ENCODE measurements at regions not wholly inside any gene's neighbourhood (a gene's known extent, or its start where the extent isn't known, plus 50 kb on each side); places are given as distances from the start of the nearest gene placed in this dataset.

- dilution Hi-C loops (cut with HindIII; ENCODE audit: low sequenced_read_pairs, unreplicated experiment) (no loop called here), intact Hi-C loops (cut with micrococcal nuclease) (no loop called here), in situ Hi-C loops (cut with MboI; ENCODE audit: low sequenced_read_pairs) (no loop called here)
- no peaks in the 10 kb centered on the region for H3K79me1 ChIP-seq (ENCODE audit: low read depth in 1 of 2, low read length in 2 of 2)
- H2AFZ ChIP-seq (replicated peaks; ENCODE audit: low read length, poor library complexity), result no peak overlapping the region
- H3K4me2 ChIP-seq (ENCODE audit: low read depth, low read length), result no peak overlapping the region
- POLR2A ChIA-PET (ENCODE audit: unreplicated experiment), result no interaction called here
- no peaks in the 10 kb centered on the region for H3K9me1 ChIP-seq (ENCODE audit: insufficient read depth, low read length)
- H3K9me3 ChIP-seq (ENCODE audit: control insufficient read depth, insufficient read depth, low read length), result peaks cover 5% of the 10 kb centered on the region; the same call in 1 of the 2 replicates
- H4K20me1 ChIP-seq (ENCODE audit: insufficient read depth, low read length), result no peaks in the 10 kb centered on the region
- no peak overlapping the region for H4K8ac ChIP-seq (ENCODE audit: low read depth in 2 of 2, low read length in 2 of 2)
- no peak overlapping the region for H3K14ac ChIP-seq (replicated peaks; ENCODE audit: low read depth, low read length)
- no peaks in the 10 kb centered on the region for H3K36me3 ChIP-seq (ENCODE audit: control insufficient read depth, insufficient read depth, low read length)
- H3K4ac ChIP-seq (ENCODE audit: low read depth, low read length), result no peak overlapping the region
- H4K5ac ChIP-seq (ENCODE audit: low read depth, low read length), result no peak overlapping the region
- H3K4me3 ChIP-seq (ENCODE audit: insufficient read depth, low read depth, low read length), result no peak overlapping the region
- CTCF ChIA-PET, result no interaction called here
- H3K9ac ChIP-seq (ENCODE audit: low read depth, low read length), result no peak overlapping the region
- no peak overlapping the region for H2BK5ac ChIP-seq (ENCODE audit: low read depth, low read length, poor library complexity, severe bottlenecking)
- no peak overlapping the region for H4K91ac ChIP-seq (ENCODE audit: insufficient read depth, low read depth, low read length)
- H2AK5ac ChIP-seq (ENCODE audit: low read depth, low read length), result no peak overlapping the region
- H2BK20ac ChIP-seq (ENCODE audit: low read depth, low read length), result no peak overlapping the region
- H2AK9ac ChIP-seq (replicated peaks; ENCODE audit: low read depth, low read length, poor library complexity), result no peak overlapping the region
- no peak overlapping the region for H3K23ac ChIP-seq (ENCODE audit: low read depth, low read length)
- H3K18ac ChIP-seq (ENCODE audit: low read depth, low read length), result no peak overlapping the region
- no peak overlapping the region for H3K56ac ChIP-seq (ENCODE audit: extremely low read depth, insufficient read depth, low read length)
- H2BK120ac ChIP-seq (ENCODE audit: low read depth, low read length), result no peak overlapping the region
- no peak for DNase-seq
- H3K27ac ChIP-seq (ENCODE audit: insufficient read depth, low read length), result no peak overlapping the region
- no peak overlapping the region for H2BK15ac ChIP-seq (ENCODE audit: low read depth, low read length)
- TF ChIP-seq POLR2A (IDR thresholded peaks at IDR 0.05; ENCODE audit: low read depth, low read length) (no peak), MAZ (IDR thresholded peaks at IDR 0.05; ENCODE audit: borderline replicate concordance, low read depth, low read length) (no peak), MXI1 (IDR thresholded peaks at IDR 0.05; ENCODE audit: borderline replicate concordance, low read depth, low read length) (no peak), RCOR1 (IDR thresholded peaks at IDR 0.05; ENCODE audit: insufficient replicate concordance, low read length) (no peak), RFX5 (IDR thresholded peaks at IDR 0.05; ENCODE audit: low read depth, low read length) (no peak), BHLHE40 (IDR thresholded peaks at IDR 0.05; ENCODE audit: low read depth, low read length) (no peak), FOS (IDR thresholded peaks at IDR 0.05; ENCODE audit: low read depth, low read length) (no peak)
- no peak for ATAC-seq (ENCODE audit: low read depth)
- H3K27me3 ChIP-seq (ENCODE audit: control insufficient read depth, insufficient read depth, low read length), result no peaks in the 10 kb centered on the region
- no TSS peak for BruUV-seq (replicated peaks)
- no peaks in the 10 kb centered on the region for H3K4me1 ChIP-seq (ENCODE audit: control insufficient read depth, insufficient read depth, low read length)
Measured at GRCh38 chr1:82731216-82731615, 930.5 kb downstream of the ADGRL2 start.
